Adrenal gland (tissue), 5 donors: ENCODE measurements at regions not wholly inside any gene's neighbourhood (a gene's known extent, or its start where the extent isn't known, plus 50 kb on each side); places are given as distances from the start of the nearest gene placed in this dataset.

Source experiments
- CTCF ChIP-seq, 6 experiments: fragments of 450-650 bp in 4 of 6; fragments of 200-600 bp in 2 of 6; sonication (generic) in 1 of 6; IDR thresholded peaks; 1 replicate in 5 of 6; 2 replicates in 1 of 6; pipeline versions ENCODE4 v1.5.1 to v1.8.0; 2016 to 2021; ENCODE audit warnings: antibody characterized with exemption in 6 of 6, mild to moderate bottlenecking in 2 of 6, moderate library complexity in 1 of 6
- POLR2A ChIP-seq, 2 donors: fragments of 450-650 bp; IDR thresholded peaks; one replicate each; pipeline ENCODE4 v1.6.1; 2017; ENCODE audit warnings: antibody characterized with exemption in 2 of 2, mild to moderate bottlenecking in 2 of 2, moderate library complexity in 1 of 2
- donor health status: DM: no; HTN: no; CAD: no.

- TF ChIP-seq POLR2A (IDR thresholded peaks at IDR 0.05) (no peak), CTCF (IDR thresholded peaks at IDR 0.05) (no peak)
These were observed 297.3 kb downstream of the TNS1 start for GRCh38 chr2:217705461-217705860.
